Mesothelial cell of epicardium (in vitro differentiated cells): ENCODE measurements at regions not wholly inside any gene's neighbourhood (a gene's known extent, or its start where the extent isn't known, plus 50 kb on each side); places are given as distances from the start of the nearest gene placed in this dataset.

Experiments
- DNase-seq, 2 experiments: peaks; one replicate each; pipeline ENCODE4 v3.0.0; 2021; ENCODE audit warnings: low spot score in 2 of 2; ENCODE audit not compliant: unreplicated experiment in 2 of 2
- H3K27ac Mint-ChIP-seq: 2 replicates; pipeline ENCODE4 v1.8.0; 2021; ENCODE audit warnings: mixed read lengths
- H3K27me3 Mint-ChIP-seq: 2 replicates; pipeline ENCODE4 v1.8.0; 2021; ENCODE audit warnings: low read depth, mixed read lengths
- H3K36me3 Mint-ChIP-seq: 2 replicates; pipeline ENCODE4 v1.8.0; 2021; ENCODE audit warnings: mixed read lengths
- H3K4me1 Mint-ChIP-seq: 2 replicates; pipeline ENCODE4 v1.8.0; 2021; ENCODE audit warnings: mixed read lengths
- H3K4me3 Mint-ChIP-seq: 2 replicates; pipeline ENCODE4 v1.8.0; 2021; ENCODE audit warnings: mild to moderate bottlenecking, moderate library complexity, mixed read lengths
- H3K9me3 Mint-ChIP-seq: 2 replicates; pipeline ENCODE4 v1.8.0; 2021; ENCODE audit warnings: mixed read lengths
- TF ChIP-seq, protein P1 (sequence below): fragments of 200-600 bp; sonication (generic); IDR thresholded peaks from one replicate; pipeline ENCODE4 v1.5.0; 2021; ENCODE audit warnings: antibody characterized with exemption; ENCODE audit not compliant: unreplicated experiment

DNA sequence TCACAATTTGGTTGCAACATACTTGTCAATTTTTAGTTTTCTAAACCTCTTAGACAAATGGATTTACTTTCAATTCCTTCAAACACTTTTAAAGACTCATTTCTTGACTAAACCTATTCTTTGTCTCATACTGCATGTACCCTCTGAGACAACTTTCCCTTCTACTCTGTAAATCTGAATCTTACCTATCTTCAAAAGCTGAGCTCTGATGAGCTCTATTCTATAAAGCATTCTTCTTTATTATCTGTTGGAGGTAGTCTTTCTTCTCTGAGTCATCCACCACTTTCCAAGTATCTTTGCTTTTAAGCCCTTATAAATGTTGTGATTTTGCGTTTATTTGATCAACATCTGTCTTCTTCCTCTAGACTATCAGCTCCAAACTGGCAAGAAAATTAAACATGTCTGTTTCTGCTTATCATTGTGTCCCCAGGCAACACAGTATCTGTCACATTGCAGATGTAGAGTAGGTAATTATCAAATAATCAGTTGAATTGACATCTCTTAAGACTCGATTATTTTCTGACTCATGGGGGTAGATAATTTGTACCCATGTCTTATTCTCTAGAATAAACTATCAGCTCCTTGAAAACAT lies 265.6 kb upstream of the FAR2 start:
- no peak for DNase-seq
- Mint-ChIP-seq H3K4me3 (no peak overlapping the region), H3K36me3 (no peaks in the 10 kb centered on the region), H3K4me1 (no peaks in the 10 kb centered on the region), H3K27ac (no peak overlapping the region), H3K9me3 (no peaks in the 10 kb centered on the region), H3K27me3 (no peaks in the 10 kb centered on the region)
- TF ChIP-seq, protein P1, sequence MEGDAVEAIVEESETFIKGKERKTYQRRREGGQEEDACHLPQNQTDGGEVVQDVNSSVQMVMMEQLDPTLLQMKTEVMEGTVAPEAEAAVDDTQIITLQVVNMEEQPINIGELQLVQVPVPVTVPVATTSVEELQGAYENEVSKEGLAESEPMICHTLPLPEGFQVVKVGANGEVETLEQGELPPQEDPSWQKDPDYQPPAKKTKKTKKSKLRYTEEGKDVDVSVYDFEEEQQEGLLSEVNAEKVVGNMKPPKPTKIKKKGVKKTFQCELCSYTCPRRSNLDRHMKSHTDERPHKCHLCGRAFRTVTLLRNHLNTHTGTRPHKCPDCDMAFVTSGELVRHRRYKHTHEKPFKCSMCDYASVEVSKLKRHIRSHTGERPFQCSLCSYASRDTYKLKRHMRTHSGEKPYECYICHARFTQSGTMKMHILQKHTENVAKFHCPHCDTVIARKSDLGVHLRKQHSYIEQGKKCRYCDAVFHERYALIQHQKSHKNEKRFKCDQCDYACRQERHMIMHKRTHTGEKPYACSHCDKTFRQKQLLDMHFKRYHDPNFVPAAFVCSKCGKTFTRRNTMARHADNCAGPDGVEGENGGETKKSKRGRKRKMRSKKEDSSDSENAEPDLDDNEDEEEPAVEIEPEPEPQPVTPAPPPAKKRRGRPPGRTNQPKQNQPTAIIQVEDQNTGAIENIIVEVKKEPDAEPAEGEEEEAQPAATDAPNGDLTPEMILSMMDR, result no peak

DNA sequence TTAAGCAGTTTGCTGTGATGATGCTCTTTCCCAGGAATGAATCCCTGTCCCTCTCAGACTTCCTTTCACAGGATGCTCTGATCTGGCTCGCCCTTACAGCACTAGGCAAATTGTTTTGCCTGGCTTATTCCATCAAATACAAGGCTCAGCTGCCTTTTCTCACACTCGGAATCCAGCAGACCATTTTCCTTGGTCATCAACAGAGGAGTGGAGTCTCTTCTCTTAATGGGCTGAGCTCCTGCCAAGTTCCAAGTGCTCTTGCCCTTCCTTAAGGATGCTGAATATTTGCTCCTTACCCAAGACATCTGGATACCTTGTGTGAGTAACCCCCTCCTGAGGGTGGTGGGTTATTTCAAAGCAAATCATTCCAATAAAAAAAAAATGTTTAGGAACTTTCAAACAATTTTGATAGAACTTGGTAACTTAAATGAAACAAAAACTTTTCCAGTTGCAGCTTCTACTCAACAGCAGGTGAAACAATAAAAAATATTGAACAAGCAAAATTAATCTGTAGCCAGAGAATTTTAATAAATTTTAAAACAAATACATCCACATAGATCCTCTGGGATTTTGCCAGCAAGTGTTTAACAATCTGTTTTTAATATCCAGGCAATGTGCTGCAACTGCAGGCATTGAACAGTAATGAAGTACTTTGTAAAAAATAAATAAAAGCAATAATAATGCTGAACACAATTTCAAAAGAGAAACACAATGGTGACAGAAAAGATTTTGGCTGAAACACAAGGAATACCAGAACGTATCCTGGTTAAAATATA lies 264.0 kb upstream of the FAR2 start:
- TF ChIP-seq, protein P1, result no peak
- no peak overlapping the region for H3K4me3 Mint-ChIP-seq
- no peaks in the 10 kb centered on the region for H3K9me3 Mint-ChIP-seq
- H3K4me1 Mint-ChIP-seq, result no peaks in the 10 kb centered on the region
- no peak overlapping the region for H3K27ac Mint-ChIP-seq
- H3K27me3 Mint-ChIP-seq, result no peaks in the 10 kb centered on the region
- no peak for DNase-seq
- H3K36me3 Mint-ChIP-seq, result no peaks in the 10 kb centered on the region

DNA sequence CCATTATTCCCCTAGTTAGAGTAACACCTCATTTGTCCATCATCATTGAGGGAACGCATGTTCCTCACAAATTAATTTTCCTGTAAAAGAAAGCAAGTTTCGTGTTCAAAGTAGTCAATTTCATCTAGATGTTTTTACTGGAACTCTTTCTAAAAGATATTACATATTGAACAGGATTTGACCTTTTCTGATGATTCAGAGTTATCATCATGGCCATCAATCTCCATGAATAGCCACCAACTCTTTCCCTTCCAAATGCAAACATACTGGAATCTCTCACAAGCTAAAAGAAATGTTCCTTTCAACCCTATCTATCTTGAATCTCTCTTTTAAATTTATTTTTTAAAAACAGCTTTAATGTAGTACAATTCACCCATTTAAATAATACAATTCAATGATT lies 263.1 kb upstream of the FAR2 start:
- no peaks in the 10 kb centered on the region for H3K36me3 Mint-ChIP-seq
- TF ChIP-seq, protein P1, result no peak
- DNase-seq, result no peak
- H3K4me1 Mint-ChIP-seq, result no peaks in the 10 kb centered on the region
- H3K9me3 Mint-ChIP-seq, result no peaks in the 10 kb centered on the region
- H3K27me3 Mint-ChIP-seq, result no peaks in the 10 kb centered on the region
- no peak overlapping the region for H3K27ac Mint-ChIP-seq
- no peak overlapping the region for H3K4me3 Mint-ChIP-seq

DNA sequence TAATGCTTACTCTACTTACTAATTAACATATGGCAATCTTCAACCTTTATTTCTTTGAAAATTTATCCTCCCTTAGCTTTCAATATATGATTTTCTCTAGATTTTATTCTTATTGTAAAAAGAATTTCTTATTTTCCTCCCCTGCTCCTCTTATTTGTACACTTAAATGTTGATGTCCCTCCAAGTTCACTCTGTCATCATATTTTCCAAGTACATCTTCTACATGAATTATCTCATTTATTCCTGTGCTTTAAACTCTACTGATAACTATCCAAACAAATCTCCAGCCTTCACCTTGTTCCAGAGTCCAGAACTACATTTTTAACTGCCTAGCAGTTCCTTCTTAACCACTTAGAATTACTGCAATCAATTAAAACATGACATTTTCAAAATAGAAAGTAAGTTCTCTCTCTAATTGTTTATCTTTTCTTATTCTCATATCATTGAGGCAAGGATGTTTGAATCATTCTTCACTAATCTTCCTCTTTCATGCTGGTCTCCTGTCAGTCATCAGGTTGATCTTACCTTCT lies 261.6 kb upstream of the FAR2 start:
- Mint-ChIP-seq H3K27me3 (no peaks in the 10 kb centered on the region), H3K4me1 (no peaks in the 10 kb centered on the region), H3K36me3 (no peaks in the 10 kb centered on the region), H3K27ac (no peak overlapping the region), H3K4me3 (no peak overlapping the region), H3K9me3 (no peaks in the 10 kb centered on the region)
- no peak for DNase-seq
- TF ChIP-seq, protein P1, result no peak

DNA sequence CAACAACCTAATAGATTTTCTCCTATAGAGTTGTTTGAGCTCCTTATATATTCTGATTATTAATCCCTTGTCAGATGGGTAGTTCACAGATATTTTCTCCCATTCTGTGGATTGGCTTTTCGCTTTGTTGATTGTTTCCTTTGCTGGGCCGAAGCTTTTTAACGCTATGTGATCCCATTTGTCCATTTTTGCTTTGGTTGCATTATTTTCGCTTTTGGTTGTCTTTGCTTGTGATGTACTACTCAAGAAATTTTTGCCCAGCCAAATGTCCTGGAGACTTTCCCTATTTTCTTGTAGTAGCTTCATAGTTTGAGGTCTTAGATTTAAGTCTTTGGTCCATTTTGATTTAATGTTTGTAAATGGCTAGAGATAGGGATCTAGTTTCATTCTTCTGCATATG lies 258.4 kb upstream of the FAR2 start:
- TF ChIP-seq, protein P1, result no peak
- DNase-seq, result no peak
- no peaks in the 10 kb centered on the region for H3K36me3 Mint-ChIP-seq
- no peaks in the 10 kb centered on the region for H3K9me3 Mint-ChIP-seq
- no peaks in the 10 kb centered on the region for H3K27me3 Mint-ChIP-seq
- H3K4me1 Mint-ChIP-seq, result no peaks in the 10 kb centered on the region
- H3K4me3 Mint-ChIP-seq, result no peak overlapping the region
- H3K27ac Mint-ChIP-seq, result no peak overlapping the region
